SJSA1 (cell line): ENCODE measurements at regions not wholly inside any gene's neighbourhood (a gene's known extent, or its start where the extent isn't known, plus 50 kb on each side); places are given as distances from the start of the nearest gene placed in this dataset.
"Not testable (repeated sequence)": the region's sequence is repeated elsewhere in the genome, so short reads cannot be mapped to it uniquely, and the experiment has no call there.

Experiments used
- DNase-seq, 2 experiments: peaks; one replicate each; pipeline ENCODE4 v3.0.0-alpha.2; 2015 to 2020; ENCODE audit warnings: low spot score in 2 of 2, low read depth in 1 of 2
- H3K27ac ChIP-seq: fragments of 250-450 bp; sonication (Bioruptor Pico); 2 replicates; pipeline ENCODE4 v1.5.1; 2020; ENCODE audit warnings: mild to moderate bottlenecking, moderate library complexity
- H3K27me3 ChIP-seq: fragments of 250-450 bp; sonication (Bioruptor Pico); replicated peaks from 2 replicates; pipeline ENCODE4 v1.5.1; 2020; ENCODE audit warnings: mild to moderate bottlenecking, moderate library complexity
- H3K36me3 ChIP-seq: fragments of 250-450 bp; sonication (Bioruptor Pico); 2 replicates; pipeline ENCODE4 v1.5.1; 2020; ENCODE audit warnings: mild to moderate bottlenecking
- H3K4me1 ChIP-seq: fragments of 250-450 bp; sonication (Bioruptor Pico); replicated peaks from 2 replicates; pipeline ENCODE4 v1.6.1; 2021; ENCODE audit warnings: mild to moderate bottlenecking
- H3K4me3 ChIP-seq: fragments of 250-450 bp; sonication (Bioruptor Pico); 2 replicates; pipeline ENCODE4 v1.5.1; 2020; ENCODE audit warnings: mild to moderate bottlenecking
- H3K9me3 ChIP-seq: fragments of 250-450 bp; sonication (Bioruptor Pico); replicated peaks from 2 replicates; pipeline ENCODE4 v1.5.1; 2020; ENCODE audit warnings: mild to moderate bottlenecking

DNA sequence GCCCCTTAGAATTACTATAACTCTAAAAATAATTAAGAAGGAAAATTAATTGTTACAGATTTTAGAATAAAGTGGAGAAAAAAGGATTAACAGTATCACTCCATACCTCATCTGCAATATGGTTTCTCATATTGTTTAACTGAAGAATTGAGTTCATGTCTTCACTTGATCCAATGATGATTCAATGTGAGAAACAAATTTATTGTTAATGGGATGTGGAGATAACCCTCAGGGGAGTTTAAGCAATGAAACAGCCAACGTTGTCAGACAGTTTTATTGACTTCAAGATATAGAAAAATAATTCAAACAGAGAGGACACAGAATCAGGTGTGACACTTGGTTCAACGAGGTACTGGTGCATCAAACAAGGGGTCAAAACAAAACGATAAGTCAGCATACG lies 665.2 kb upstream of the ACO1 start:
- H3K9me3 ChIP-seq = no peaks in the 10 kb centered on the region
- H3K36me3 ChIP-seq = no peaks in the 10 kb centered on the region
- H3K27me3 ChIP-seq = no peaks in the 10 kb centered on the region
- DNase-seq = no peak
- no peaks in the 10 kb centered on the region for H3K4me1 ChIP-seq
- no peak overlapping the region for H3K27ac ChIP-seq
- H3K4me3 ChIP-seq = no peak overlapping the region

DNA sequence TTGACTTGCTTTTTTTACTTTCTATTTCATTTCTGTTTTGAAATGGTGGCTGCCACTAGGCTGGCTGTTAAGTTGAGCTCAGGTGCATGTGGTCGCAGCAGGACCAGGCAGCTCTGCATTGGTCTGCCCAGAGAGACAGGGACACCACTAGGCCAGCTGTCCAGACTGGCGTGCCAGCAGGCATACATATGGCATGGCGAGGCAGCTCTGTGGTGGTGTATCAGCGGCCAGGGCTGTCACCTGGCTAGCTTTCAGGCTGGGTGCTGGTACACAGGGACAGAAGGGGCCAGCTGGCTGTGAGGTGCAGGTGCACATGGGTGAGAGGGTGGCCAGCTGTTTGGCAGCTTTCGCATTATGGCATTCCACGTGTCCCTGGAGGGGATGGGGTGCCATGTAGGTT lies 654.0 kb upstream of the ACO1 start:
- Histone ChIP-seq H3K27me3 (no peaks in the 10 kb centered on the region), H3K4me1 (no peaks in the 10 kb centered on the region), H3K9me3 (no peaks in the 10 kb centered on the region), H3K4me3 (no peak overlapping the region), H3K27ac (no peak overlapping the region), H3K36me3 (no peaks in the 10 kb centered on the region)
- DNase-seq = no peak

DNA sequence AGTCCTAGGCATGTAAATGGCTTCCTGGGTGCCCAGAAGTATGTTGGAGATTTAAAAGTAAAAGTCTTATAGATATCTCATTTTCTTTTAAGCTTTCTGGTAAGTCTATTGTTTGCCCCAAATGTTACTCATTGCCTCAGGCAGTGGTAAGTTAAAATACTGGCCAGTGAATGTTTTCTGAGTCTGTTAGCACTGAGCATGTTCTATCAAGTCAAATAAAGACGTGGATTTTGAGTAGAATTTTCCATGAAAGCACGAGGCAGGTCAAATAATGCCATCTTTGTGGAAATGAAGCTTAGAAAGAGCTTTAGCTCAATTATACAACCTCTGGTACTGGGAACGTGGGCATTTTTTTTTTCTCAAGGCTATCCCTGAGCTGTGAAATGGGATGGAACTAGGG lies 651.3 kb upstream of the ACO1 start:
- Histone ChIP-seq H3K36me3 (no peaks in the 10 kb centered on the region), H3K9me3 (no peaks in the 10 kb centered on the region), H3K4me3 (no peak overlapping the region), H3K4me1 (no peaks in the 10 kb centered on the region), H3K27ac (no peak overlapping the region), H3K27me3 (no peaks in the 10 kb centered on the region)
- DNase-seq = no peak

DNA sequence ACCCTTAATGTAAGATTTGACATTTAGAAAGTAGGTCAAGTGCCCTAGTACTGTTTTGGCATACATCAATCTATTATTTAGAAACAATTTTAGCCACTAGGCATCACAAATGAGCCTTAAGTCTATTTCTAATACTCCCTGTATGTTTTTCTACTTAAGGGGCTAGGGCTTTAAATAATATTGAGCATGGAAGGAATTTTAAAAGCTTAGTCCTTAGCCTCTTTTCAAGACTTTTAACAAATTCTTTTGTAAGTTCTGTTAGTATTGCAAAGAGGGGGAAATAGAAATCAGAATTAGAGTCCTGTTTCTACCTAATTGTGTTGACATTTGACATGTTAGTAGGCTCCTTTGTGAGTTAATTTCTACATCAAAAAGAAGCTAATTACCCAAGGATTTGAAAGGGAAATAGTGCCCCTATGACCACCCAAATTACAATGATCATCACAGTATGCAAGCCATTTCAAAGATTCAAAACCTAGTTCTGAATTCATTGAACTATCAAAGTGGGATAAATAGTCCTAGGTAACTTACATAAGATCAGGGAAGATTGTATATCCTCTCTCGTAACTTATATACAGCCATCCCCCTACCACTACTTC lies 647.8 kb upstream of the ACO1 start:
- Histone ChIP-seq H3K4me1 (no peaks in the 10 kb centered on the region), H3K4me3 (no peak overlapping the region), H3K27me3 (no peaks in the 10 kb centered on the region), H3K36me3 (no peaks in the 10 kb centered on the region), H3K9me3 (no peaks in the 10 kb centered on the region), H3K27ac (no peak overlapping the region)
- DNase-seq = no peak

DNA sequence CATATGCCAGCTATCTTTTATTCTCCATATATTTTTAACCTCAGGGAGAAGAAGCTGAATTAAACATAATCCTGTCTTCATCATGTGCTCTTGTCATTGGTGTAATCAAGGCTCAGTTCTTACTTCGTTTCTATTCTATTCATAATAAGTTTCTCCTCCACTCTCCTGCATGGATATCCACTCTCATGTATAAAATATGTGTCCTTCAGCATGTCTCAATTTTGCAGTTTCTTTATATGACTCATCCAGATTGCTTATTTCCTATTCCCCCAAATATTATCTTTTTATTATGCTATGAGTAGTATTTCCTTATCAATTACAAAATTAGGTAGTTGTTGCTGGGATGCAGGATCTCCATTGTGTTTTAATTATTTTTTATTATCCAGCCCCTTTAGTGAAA lies 643.7 kb upstream of the ACO1 start:
- H3K27ac ChIP-seq = no peak overlapping the region
- DNase-seq = no peak

DNA sequence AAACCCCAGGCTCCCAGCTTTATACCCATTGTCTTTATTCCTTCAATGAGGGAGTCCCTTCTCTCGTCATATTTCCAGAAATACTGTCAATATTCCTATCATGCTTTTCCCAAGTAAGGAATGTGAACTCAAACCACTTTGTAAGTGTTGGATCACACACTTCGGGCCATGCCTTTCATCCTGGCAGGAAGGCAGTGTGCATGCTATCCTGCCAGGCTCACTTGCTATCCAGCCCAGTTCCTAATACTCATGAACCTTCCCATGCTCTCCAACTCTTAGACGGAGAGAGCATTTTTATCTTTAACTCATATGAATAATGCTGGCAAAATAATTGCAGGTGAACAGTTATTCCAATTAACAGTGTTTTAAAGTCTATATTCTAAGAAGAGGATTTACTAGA lies 639.9 kb upstream of the ACO1 start:
- Histone ChIP-seq H3K27me3 (no peaks in the 10 kb centered on the region), H3K27ac (no peak overlapping the region), H3K4me3 (no peak overlapping the region), H3K9me3 (no peaks in the 10 kb centered on the region), H3K36me3 (no peaks in the 10 kb centered on the region), H3K4me1 (no peaks in the 10 kb centered on the region)
- DNase-seq = no peak

More for the DNA sequence above, 643.7 kb upstream of the ACO1 start:
- Histone ChIP-seq H3K9me3 (no peaks in the 10 kb centered on the region), H3K27me3 (no peaks in the 10 kb centered on the region), H3K36me3 (no peaks in the 10 kb centered on the region), H3K4me1 (no peaks in the 10 kb centered on the region), H3K4me3 (no peak overlapping the region)

DNA sequence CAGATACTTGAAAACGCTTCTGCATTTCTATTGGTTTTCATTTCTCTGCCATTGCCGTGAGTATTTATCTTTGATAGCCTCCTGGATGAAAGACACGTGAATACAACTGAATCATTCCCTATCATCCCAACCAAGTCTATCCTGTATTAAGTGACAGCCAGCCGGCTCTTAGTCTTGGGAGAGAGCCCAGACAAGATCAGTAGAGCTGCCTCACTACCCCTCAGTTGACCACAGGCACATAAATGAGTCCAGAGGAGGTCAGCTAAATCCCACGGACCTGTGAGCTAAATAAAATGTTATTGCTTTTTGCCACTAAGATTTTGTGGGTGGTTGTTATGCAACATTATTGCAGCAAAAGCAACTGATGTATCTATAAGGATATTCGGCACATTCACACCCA lies 639.0 kb upstream of the ACO1 start:
- Histone ChIP-seq H3K36me3 (no peaks in the 10 kb centered on the region), H3K4me3 (no peak overlapping the region), H3K27ac (no peak overlapping the region), H3K4me1 (no peaks in the 10 kb centered on the region), H3K27me3 (no peaks in the 10 kb centered on the region), H3K9me3 (no peaks in the 10 kb centered on the region)
- DNase-seq = no peak

DNA sequence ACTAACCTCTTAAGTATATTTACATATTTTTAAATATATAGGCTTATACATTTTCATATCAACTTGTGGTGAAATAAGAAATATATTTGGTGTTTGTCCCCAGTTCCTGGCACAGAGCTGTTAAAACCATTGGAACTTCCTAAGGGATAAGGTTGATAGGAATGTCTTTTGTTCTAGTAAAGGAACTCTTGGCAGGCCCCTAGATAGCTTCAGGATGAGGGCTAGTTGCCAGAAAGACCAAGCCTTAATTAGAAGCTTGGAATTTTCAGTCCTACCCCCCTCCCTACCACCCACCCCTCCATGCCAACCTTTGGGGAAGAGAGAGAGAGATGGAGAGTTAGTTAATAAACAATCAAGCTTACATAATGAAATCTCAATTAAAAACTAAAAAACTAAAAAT lies 638.6 kb upstream of the ACO1 start:
- H3K27ac ChIP-seq = no peak overlapping the region
- H3K4me3 ChIP-seq = no peak overlapping the region
- H3K27me3 ChIP-seq = no peaks in the 10 kb centered on the region
- H3K9me3 ChIP-seq = no peaks in the 10 kb centered on the region
- no peaks in the 10 kb centered on the region for H3K4me1 ChIP-seq
- no peaks in the 10 kb centered on the region for H3K36me3 ChIP-seq
- no peak for DNase-seq

DNA sequence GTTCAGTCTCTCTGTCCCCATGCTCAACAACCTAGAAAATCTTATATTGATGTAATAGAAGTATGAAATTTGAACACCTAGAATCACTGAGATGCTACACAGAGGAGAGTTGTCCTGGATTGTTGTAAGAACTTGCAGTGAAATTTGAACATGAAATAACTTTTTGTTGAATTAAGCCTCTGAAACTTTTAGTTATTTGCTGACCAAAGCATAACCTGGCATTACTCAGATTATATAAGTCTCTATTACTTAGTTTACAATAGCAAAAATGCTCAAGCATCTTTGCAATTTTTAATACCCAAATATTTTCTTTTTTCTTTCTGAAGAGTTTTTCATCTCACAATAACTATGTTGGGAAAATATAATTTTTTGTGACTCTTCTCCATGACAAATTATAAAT lies 630.7 kb upstream of the ACO1 start:
- DNase-seq = no peak
- H3K27me3 ChIP-seq = no peaks in the 10 kb centered on the region
- H3K27ac ChIP-seq = no peak overlapping the region
- no peaks in the 10 kb centered on the region for H3K36me3 ChIP-seq
- no peaks in the 10 kb centered on the region for H3K9me3 ChIP-seq
- H3K4me3 ChIP-seq = no peak overlapping the region
- no peaks in the 10 kb centered on the region for H3K4me1 ChIP-seq

DNA sequence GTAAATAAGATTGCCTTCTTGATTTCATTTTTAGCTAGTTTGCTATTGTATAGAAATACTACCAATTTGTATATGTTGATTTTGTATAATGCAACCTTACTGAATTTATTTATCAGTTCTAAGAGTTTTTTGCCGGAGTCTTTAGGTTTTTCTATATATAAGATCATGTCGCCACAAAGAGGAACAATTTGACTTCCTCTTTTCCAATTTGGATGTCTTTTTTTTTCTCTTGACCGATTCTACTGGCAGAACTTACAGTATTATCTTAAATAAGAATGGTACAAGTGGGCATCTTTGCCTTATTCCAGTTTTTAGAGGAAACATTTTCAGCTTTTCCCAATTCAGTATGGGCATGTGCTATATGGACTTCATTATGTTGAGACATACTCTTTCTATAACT lies 624.7 kb upstream of the ACO1 start:
- Histone ChIP-seq H3K9me3 (no peaks in the 10 kb centered on the region), H3K4me3 (no peak overlapping the region), H3K27ac (no peak overlapping the region), H3K36me3 (no peaks in the 10 kb centered on the region), H3K4me1 (no peaks in the 10 kb centered on the region), H3K27me3 (no peaks in the 10 kb centered on the region)
- DNase-seq = no peak

DNA sequence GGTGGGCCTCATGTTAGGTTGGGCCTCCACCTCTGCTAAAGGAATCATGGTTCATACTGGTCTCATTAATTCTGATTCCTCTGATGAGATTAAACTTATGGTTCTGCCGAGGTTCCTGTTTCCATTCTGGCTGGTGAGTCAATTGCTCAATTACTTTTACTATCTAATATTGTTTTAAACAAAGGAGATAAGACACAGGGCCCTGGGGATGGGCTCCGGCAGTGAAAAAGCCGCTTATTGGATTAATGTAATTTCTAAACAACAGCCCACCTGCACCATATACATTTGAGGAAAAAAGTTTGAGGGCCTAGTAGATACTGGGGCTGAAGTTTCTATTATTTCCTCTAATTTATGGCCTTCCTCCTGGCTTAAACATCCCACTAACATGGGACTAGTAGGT lies 610.4 kb upstream of the ACO1 start:
- not testable (repeated sequence) for DNase-seq, H3K27ac ChIP-seq, H3K27me3 ChIP-seq, H3K4me3 ChIP-seq, H3K9me3 ChIP-seq, H3K36me3 ChIP-seq, H3K4me1 ChIP-seq

DNA sequence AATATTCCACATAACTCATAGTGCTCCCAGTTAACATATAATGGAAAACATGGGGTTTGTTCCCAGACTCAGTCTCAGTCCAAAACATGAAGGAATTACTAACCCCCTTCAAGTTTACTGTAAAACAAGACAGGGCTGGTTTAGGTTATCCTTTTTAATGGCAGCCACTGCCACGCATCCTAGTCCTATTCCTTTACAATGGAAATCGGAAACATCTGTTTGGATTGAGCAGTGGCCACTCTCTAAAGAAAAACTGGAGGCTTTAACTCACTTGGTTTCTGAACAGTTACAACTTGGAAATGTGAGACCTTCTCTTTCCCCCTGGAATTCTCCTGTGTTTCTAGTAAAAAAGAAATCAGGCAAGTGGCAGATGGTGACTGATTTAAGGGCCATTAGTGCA lies 609.9 kb upstream of the ACO1 start:
- Histone ChIP-seq H3K27ac (no peak overlapping the region), H3K4me1 (no peaks in the 10 kb centered on the region), H3K36me3 (no peaks in the 10 kb centered on the region), H3K27me3 (no peaks in the 10 kb centered on the region), H3K9me3 (no peaks in the 10 kb centered on the region), H3K4me3 (no peak overlapping the region)
- DNase-seq = no peak

DNA sequence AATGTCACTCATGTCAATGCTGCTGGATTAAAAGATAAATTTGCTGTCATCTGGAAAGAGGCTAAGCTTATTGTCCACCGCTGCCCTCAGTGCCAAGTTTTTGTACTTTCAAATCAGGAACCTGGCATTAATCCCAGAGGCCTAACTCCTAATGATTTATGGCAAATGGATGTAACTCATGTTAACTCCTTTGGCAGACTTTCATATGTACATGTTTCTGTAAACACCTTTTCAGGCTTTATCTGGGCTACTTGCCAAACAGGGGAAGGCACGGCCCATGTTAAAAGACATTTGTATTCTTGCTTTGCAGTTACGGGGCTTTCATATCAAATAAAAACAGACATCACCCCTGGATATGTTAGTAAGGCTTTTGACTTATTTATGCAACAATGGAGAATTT lies 608.0 kb upstream of the ACO1 start:
- Histone ChIP-seq H3K27ac (no peak overlapping the region), H3K36me3 (no peaks in the 10 kb centered on the region), H3K27me3 (no peaks in the 10 kb centered on the region), H3K4me3 (no peak overlapping the region), H3K4me1 (no peaks in the 10 kb centered on the region), H3K9me3 (no peaks in the 10 kb centered on the region)
- no peak for DNase-seq

DNA sequence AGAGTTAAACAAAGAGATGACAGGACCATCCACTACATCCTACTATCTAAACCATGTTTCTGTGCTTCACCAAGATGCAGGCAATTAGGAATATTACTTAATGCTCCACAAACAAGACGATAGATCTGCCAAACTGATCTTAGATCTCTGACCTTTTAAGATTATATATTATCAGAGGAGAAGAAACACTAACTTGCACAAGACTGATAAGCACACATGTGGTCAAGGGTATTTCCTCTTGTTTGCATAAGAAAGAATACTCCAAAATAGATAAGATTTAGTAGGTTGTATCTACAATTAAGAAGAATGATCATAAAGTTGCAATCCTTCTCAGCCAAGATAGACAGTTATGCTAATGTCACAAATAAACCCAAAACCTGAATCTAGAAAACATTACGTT lies 601.0 kb upstream of the ACO1 start:
- H3K27ac ChIP-seq = no peak overlapping the region
- H3K36me3 ChIP-seq = no peaks in the 10 kb centered on the region

DNA sequence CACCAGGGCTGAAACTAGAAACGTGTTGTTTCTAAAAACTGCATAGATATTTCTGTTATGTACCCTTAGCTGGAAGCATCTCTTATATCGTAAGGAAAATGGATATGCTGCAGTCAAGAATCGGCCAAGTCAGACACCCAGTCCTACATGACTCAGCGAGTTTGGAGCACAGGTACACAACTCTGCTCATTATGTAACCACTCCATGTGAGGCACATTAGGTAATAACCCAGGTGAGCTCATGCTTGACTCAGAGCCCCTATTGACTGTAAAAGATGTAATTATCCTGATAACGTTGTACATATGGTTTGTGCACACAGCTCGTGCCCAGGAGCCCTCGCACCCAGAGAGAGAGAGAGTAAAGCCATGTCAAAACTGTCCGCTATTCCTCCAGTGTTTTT lies 593.7 kb upstream of the ACO1 start:
- Histone ChIP-seq H3K27ac (no peak overlapping the region), H3K36me3 (no peaks in the 10 kb centered on the region), H3K27me3 (no peaks in the 10 kb centered on the region), H3K9me3 (no peaks in the 10 kb centered on the region), H3K4me1 (no peaks in the 10 kb centered on the region), H3K4me3 (no peak overlapping the region)
- DNase-seq = no peak

More for the DNA sequence above, 601.0 kb upstream of the ACO1 start:
- H3K4me1 ChIP-seq = no peaks in the 10 kb centered on the region
- DNase-seq = no peak
- H3K27me3 ChIP-seq = no peaks in the 10 kb centered on the region
- no peaks in the 10 kb centered on the region for H3K9me3 ChIP-seq
- no peak overlapping the region for H3K4me3 ChIP-seq
